ENCODE measurements at regions not wholly inside any gene's neighbourhood (a gene's known extent, or its start where the extent isn't known, plus 50 kb on each side); places are given as distances from the start of the nearest gene placed in this dataset.
A peak's percentile ranks its signal among the peaks of the same experiment; 100 is the strongest.

- DNase-seq (ENCODE audit: low read depth), result peak; percentile 64
- H3K4me3 ChIP-seq (ENCODE audit: low read depth, low read length), result peak overlapping the region; percentile 67
These were observed 277.3 kb downstream of the FOXO1 start for GRCh38 chr13:40389081-40389641.

GRCh38 chr13:40390401-40390916 lies 276.0 kb downstream of the FOXO1 start:
- TF ChIP-seq, protein P1, sequence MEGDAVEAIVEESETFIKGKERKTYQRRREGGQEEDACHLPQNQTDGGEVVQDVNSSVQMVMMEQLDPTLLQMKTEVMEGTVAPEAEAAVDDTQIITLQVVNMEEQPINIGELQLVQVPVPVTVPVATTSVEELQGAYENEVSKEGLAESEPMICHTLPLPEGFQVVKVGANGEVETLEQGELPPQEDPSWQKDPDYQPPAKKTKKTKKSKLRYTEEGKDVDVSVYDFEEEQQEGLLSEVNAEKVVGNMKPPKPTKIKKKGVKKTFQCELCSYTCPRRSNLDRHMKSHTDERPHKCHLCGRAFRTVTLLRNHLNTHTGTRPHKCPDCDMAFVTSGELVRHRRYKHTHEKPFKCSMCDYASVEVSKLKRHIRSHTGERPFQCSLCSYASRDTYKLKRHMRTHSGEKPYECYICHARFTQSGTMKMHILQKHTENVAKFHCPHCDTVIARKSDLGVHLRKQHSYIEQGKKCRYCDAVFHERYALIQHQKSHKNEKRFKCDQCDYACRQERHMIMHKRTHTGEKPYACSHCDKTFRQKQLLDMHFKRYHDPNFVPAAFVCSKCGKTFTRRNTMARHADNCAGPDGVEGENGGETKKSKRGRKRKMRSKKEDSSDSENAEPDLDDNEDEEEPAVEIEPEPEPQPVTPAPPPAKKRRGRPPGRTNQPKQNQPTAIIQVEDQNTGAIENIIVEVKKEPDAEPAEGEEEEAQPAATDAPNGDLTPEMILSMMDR (IDR thresholded peaks at IDR 0.05; ENCODE audit: insufficient read depth, low read depth, low read length, missing control alignments), result no peak
- H3K4me3 ChIP-seq (ENCODE audit: low read depth, low read length), result no peak overlapping the region
- no peak for DNase-seq (ENCODE audit: low read depth)

More at GRCh38 chr13:40389081-40389641, 277.3 kb downstream of the FOXO1 start:
- TF ChIP-seq, protein P1 (IDR thresholded peaks at IDR 0.05; ENCODE audit: insufficient read depth, low read depth, low read length, missing control alignments), result no peak

DNA sequence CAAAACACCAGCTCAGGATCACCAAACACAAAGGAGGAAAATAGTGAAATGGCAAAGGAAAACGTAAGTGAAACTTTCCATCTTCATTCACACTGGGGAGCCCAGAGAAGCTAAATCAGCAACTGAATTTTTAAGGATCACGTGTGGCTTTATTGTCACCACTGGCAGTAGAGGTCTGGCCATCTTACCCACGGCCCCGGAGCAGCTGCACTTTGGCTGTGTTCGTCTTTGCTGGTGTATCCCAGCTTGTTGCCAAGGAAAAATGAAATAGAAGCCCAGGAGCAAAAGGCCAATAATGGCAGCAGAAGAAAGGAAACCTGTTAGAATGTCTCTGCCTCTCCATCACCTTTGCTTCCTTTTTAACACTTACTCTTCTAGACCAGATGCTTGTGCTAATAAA lies 274.7 kb downstream of the FOXO1 start:
- TF ChIP-seq, protein P1 (IDR thresholded peaks at IDR 0.05; ENCODE audit: insufficient read depth, low read depth, low read length, missing control alignments), result no peak
- H3K4me3 ChIP-seq (ENCODE audit: low read depth, low read length), result no peak overlapping the region
- no peak for DNase-seq (ENCODE audit: low read depth)

DNA sequence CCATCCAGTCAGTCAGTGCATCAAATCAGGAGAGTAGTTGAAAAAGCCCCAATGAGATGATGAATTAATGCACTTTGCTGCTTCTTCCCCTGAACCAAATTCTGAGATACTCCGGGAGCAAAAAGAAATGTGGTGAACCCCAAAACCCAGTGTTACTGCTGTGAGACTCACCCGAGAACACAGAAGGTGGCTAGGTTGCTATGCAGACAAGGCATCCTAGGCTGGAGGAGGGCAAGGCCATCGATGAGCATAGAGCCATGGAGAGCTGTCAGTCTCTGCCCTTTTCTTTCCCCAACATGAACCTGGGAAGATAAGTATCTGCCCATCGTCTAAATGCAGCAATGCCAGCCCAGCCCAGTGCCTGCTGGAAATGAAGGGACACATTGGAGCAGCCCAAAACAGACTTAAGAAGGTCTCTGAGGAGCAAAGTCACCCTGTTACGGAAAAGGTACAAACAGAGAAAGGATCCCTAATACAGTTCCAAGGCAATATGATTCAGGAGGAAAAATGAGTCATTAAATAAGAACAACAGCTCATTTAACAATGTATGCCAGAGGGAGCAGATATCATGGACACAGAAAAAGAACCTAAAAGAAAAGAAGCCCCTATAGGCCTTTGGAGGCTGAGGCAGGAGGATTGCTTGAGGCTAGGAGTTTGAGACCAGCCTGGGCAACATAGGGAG lies 272.0 kb downstream of the FOXO1 start:
- TF ChIP-seq, protein P1 (IDR thresholded peaks at IDR 0.05; ENCODE audit: insufficient read depth, low read depth, low read length, missing control alignments), result no peak

GRCh38 chr13:40398065-40398464 lies 268.4 kb downstream of the FOXO1 start:
- DNase-seq (ENCODE audit: low read depth), result no peak
- TF ChIP-seq, protein P1 (IDR thresholded peaks at IDR 0.05; ENCODE audit: insufficient read depth, low read depth, low read length, missing control alignments), result no peak
- no peak overlapping the region for H3K4me3 ChIP-seq (ENCODE audit: low read depth, low read length)

More for the DNA sequence above, 272.0 kb downstream of the FOXO1 start:
- DNase-seq (ENCODE audit: low read depth), result no peak
- H3K4me3 ChIP-seq (ENCODE audit: low read depth, low read length), result no peak overlapping the region

DNA sequence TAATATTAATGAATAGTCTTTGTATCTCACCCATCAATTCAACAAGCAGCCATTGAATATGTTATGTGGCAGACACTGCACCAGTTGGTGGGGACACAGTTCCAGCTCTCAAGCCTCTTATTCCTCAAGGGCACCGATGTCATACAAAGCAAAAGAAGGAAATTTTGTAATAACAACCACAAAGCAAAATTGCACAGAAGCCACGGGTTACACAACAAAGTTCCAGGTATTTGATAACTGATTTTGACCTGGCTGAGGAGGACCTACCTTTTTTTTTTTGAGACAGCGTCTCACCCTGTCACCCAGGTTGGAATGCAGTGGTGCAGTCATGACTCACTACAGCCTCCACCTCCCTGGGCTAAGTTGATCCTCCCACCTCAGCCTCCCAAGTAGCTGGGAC lies 266.7 kb downstream of the FOXO1 start:
- H3K4me3 ChIP-seq (ENCODE audit: low read depth, low read length), result no peak overlapping the region
- DNase-seq (ENCODE audit: low read depth), result no peak
- TF ChIP-seq, protein P1 (IDR thresholded peaks at IDR 0.05; ENCODE audit: insufficient read depth, low read depth, low read length, missing control alignments), result no peak
